T47D (cell line): ENCODE measurements at regions not wholly inside any gene's neighbourhood (a gene's known extent, or its start where the extent isn't known, plus 50 kb on each side); places are given as distances from the start of the nearest gene placed in this dataset.

ENCODE experiments used
- DNase-seq, 2 experiments: peaks; one replicate each; pipeline versions ENCODE4 v3.0.0 to v3.0.0-alpha.2; 2011 to 2012; ENCODE audit warnings: low read depth in 1 of 2, low spot score in 1 of 2
- JUND ChIP-seq: IDR thresholded peaks from 2 replicates; pipeline ENCODE4 v1.6.1; 2012; ENCODE audit warnings: low read depth
- in situ Hi-C: cut with HindIII; loops from 2 replicates; pipeline ENCODE4 v1.10.0; 2016; ENCODE audit warnings: low sequenced_read_pairs, low pct_unique_long_range_greater_than_20kb

DNA sequence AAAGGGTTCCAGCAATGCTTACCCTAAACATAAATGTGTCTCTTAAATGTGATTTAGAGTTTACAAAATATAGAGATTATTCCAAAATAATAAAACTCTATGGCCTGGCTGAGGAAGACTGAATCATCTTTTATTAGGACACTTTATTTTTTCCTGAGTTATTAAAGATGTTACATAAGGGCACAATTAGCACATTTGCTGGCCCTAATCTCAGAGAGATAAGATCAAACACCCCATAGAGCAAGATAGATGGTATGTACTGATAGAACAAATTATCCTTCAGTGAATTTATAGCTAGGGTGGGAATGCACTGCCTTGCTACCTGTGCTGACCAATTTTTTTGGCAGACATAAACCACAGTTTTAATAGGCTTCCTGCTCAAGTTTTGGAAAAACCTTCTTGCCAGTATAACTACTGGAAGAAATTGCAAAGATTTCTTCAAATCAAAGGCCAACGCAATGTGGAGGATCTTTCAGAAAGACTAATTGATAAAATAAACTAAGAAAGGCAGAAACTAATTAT lies 367.1 kb upstream of the MPDZ start:
- in situ Hi-C loops = no loop called here
- DNase-seq = no peak
- no peak for TF ChIP-seq JUND

DNA sequence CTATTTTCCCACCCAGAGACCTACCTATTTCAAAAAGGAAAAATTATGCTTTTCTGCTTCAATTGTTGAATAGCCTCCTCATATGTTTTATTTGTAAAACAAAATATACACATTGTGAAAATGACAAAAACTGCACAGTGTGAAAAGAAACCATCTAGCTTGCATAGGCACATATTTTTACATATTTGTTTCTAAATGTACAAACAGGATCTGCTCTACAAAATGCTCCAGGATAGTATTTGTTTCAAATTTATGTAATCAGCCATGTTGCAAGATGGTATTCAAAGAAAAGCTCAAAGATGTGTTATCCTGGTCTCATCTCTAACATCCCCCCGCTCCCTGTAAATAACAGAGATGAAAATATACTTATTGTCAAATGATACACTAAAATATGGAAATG lies 366.1 kb upstream of the MPDZ start:
- in situ Hi-C loops = no loop called here
- no peak for DNase-seq
- TF ChIP-seq JUND = no peak

DNA sequence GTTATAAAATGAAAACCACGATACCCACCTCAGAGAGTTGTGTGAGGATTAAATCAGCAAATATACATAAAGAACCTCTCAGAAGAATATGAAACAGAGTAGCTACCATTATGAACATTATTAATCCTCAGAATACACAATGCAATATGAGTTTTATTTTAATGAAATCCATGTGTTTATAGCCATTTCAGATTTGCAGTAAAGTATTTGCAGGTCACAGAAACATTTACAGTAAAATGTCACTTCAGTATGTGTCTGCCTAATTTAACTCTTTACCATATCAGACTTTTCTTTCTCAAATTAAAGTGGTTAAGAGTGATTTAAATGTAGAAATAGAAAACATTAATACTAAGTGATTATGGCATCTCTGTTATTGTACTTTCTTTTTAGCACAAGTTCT lies 365.2 kb upstream of the MPDZ start:
- in situ Hi-C loops = no loop called here
- no peak for DNase-seq
- TF ChIP-seq JUND = no peak

DNA sequence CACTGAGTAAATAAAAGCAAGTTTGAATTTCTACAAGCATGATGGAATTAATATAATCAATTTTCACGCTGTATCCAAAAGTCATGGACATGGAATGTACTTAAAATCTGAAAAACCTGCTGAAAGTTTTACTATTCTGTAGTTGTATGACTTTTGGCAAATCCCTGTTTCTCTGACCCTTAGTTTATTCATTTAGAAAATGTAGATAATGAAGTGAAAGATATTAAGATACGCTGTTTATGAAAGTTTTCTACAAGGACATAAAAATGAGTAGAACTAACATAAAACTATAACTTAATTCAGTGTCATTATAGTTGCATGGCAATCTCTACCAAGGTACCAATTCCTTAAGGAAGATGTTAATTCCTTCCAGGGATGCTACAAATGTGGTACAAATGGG lies 363.2 kb upstream of the MPDZ start:
- TF ChIP-seq JUND = no peak
- DNase-seq = no peak
- in situ Hi-C loops = no loop called here

DNA sequence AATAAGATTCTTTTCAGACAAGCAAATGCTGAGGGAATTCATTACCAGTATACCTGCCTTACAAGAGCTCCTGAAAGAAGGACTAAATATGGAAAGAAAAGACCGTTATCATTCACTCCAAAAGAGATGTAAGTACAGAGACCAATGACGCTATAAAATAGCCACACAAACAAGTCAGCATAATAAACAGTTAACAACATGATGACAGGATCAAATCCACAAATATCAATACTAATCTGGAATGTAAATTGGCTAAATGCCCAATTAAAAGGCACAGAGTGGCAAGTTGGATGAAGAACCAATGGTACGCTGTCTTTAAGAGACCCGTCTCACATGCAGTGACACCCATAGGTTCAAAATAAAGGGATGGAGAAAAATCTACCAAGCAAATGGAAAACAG lies 349.6 kb upstream of the MPDZ start:
- in situ Hi-C loops = no loop called here
- TF ChIP-seq JUND = no peak
- no peak for DNase-seq

DNA sequence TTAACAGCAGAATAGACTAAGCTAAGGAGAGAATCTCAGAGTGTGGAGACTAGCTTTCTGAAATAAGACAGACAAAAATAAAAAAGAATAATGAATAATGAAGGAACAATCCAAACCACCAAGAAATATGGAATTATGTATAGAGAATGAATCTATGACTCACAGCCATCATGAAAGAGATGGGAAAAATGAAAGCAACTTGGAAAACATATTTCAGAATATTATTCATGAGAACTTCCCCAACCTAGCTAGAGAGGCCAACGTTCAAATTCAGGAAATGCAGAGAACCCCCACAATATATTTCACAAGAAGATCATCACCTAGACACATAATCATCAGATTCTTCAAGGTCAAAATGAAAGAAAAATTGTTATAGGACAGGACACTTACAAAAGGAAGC lies 349.0 kb upstream of the MPDZ start:
- no peak for TF ChIP-seq JUND
- in situ Hi-C loops = no loop called here
- no peak for DNase-seq

DNA sequence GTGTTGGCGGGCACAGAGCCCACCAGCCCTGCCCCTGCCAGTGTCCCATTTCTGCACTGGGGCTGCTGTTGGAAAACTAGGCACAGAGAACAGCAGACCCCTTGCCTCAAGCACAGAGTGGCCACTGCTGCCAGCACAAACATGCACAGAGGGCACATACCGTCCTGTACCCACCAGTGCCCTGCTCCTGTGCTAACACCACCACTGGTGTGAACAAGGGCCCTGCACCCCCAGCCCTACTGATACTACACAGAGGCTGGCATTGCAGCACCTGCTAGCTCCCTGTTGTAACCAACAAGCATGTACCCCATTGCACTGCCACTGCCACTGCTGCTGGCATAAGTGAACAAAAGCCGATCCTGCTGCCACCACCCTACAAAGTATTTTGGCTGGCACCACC lies 348.0 kb upstream of the MPDZ start:
- in situ Hi-C loops = no loop called here

DNA sequence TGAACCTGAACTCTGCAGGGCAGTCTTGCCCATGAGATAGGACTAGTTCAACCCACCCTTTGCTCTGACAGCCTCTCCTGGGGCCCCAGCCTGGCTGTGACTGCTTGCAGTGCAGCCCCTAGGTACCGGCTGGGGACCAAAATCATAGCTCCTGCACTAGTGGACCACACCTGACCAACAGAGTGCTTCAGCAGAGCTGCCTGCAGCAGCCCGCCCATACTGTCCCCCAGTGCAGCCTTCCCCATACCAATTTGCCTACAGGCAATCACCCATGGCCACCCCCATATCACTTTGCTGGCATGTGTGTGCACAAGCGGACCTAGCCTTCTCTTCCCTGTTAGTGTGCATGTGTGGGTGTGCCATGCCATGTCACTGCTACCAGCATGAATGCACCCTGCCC lies 347.6 kb upstream of the MPDZ start:
- in situ Hi-C loops = no loop called here
- TF ChIP-seq JUND = no peak
- DNase-seq = no peak

More for the DNA sequence above, 348.0 kb upstream of the MPDZ start:
- TF ChIP-seq JUND = no peak
- no peak for DNase-seq

DNA sequence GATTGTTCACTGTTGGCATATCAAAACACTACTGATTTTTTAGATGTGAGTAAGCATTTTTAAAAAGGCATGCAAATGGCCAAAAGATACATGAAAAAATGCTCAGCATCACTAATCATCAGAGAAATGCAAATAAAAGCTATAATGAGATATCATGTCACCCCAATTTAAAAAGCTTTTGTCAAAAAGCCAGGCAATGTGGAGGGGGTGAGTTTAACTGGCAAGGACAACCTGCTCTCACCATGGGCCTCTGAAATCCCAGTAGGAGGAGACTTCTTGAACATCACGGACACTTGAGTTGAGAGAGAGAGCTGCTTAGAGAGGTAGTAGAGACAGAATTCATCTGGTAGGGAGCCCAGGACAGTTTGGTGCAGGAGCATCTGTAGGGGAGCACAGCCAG lies 347.1 kb upstream of the MPDZ start:
- in situ Hi-C loops = no loop called here
- no peak for DNase-seq
- TF ChIP-seq JUND = no peak

DNA sequence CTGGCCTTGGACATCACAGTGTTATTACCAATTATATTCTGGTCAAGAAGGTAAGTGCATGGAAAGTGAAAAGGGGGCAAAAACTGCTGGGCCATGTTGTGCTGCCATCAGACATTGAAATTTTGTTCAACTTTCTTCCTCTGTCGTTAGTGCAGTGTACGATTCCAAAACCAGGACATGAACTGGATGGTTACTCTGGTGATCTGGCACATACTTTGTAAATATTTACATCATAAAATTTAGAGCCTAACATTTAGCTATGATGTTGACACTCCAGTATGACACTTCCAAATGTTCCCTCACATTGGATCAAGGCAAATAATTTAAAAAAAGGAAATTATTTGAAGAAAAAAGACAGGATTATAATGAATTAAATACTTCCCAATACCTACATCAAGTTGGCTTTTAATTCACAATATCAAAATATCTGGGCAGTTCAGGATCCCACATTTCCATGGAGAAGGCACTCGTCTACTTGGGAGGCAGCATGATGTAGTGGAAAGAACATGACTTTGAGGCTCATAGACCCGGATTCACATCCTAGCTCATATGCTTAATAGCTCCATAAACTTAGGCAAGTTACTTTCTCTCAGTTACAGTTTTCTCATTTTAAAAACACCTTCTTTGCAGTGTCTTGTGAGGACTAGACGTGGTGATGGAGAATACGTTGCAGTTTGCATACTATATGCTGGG lies 342.5 kb upstream of the MPDZ start:
- peak in 1 of 2 experiments; percentile 48 for DNase-seq
- TF ChIP-seq JUND = no peak
- in situ Hi-C loops = no loop called here

DNA sequence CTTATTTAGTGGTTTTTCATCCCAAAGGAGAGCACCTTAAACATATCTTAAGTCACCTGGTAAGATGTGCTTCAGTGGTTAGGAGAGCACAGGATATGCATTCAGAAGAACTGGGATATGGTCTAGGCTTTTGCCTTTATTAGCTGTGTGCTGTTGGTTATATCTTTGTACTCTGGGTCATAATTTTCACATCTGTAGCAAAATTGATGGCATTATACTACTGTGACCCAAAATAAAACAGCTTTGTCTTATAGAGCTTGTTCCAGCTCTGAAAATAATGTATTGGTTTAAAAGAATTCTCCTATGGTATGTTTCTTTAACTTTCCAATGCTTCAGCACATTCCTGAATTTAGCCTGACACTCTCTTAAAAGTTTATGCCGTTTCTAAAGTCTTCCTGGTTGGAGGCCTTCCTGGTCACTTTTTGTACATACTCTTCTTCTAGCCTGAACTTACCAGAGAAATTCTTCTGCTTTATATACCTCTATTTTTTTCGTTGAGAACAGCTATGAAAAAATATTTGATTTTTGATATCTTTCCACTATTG lies 337.1 kb upstream of the MPDZ start:
- TF ChIP-seq JUND = no peak
- DNase-seq = no peak
- in situ Hi-C loops = no loop called here

DNA sequence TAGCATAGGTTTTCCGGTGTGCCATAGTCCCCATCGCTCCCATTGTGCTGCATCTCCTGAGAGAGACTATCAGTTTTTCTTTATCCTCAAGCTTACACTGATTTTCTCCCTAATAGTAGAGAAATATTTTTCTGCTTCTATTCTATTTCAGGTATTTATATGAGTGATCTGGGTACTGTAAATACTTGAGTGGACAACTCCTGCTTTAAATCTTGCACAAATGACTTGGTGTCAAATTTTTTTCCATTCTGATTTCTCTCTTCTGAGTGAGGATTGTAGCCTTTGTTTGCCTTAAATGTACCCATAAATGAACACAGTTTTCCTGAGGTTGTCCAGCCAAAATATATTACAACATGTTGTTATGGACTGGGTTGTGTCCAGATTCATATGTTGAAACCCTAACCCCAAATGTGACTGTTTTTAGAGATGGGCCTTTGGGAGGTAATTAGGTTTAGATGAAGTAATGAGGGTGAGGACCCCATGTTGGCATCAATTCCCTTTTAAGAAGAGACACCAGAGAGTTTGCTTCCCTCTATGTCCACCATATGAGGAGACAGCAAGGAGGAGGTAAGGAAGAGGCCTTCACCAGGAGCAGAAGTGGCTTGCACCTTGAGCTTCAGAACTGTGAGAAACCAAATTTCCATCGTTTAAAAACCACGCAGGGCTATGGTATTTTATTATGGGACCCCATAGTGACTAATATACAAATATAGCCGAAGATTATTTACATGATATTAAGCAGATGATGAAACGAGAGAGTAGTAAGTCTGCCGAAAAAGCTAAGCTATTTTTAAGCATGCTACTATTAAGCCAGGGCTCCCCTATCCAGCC lies 336.4 kb upstream of the MPDZ start:
- TF ChIP-seq JUND = no peak
- DNase-seq = no peak
- in situ Hi-C loops = no loop called here

DNA sequence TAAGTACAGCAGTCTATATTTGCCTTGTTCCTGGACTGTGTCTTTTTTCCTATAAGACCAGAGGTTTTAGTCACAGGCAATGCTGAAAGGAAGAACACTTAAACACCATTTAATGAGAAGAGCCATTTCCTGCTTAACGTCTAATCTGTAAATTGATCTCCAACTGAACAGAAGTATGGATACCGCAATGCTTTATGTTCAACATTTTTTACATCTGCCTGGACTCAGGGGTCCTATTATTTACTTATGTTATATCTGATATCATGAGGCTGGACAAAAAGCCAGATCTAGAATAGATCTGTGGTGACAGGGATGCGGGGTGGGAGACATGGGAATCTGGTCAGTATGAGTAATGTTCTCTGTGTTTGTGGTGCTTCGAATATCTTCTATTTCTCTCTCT lies 334.6 kb upstream of the MPDZ start:
- DNase-seq = no peak
- TF ChIP-seq JUND = no peak
- in situ Hi-C loops = no loop called here
